Stimulated activated effector memory CD8-positive, alpha-beta T cell treated with anti-CD3 and anti-CD28 coated beads, Interleukin-12 subunit alpha, Interleukin-12 subunit beta, amount 100 ng/mL, for 72 hours (primary cell): ENCODE measurements at regions not wholly inside any gene's neighbourhood (a gene's known extent, or its start where the extent isn't known, plus 50 kb on each side); places are given as distances from the start of the nearest gene placed in this dataset.

ENCODE experiments used
- ATAC-seq: fragments of 150-1000 bp; cut with Tn5 transposase; 2 replicates; pipeline ENCODE4 v1.10.0; 2021
- DNase-seq, 2 donors: peaks; one replicate each; pipeline ENCODE4 v3.0.0; 2021 to 2022; ENCODE audit warnings: low spot score in 2 of 2
- H3K27ac Mint-ChIP-seq: one replicate; pipeline ENCODE4 v1.8.0; 2022; ENCODE audit warnings: mild to moderate bottlenecking, mixed read lengths
- H3K36me3 Mint-ChIP-seq: one replicate; pipeline ENCODE4 v1.8.0; 2022; ENCODE audit warnings: mild to moderate bottlenecking, mixed read lengths
- H3K4me1 Mint-ChIP-seq: one replicate; pipeline ENCODE4 v1.8.0; 2022; ENCODE audit warnings: mixed read lengths
- H3K4me3 Mint-ChIP-seq: one replicate; pipeline ENCODE4 v1.8.0; 2022; ENCODE audit warnings: mild to moderate bottlenecking, mixed read lengths
- H3K9me3 Mint-ChIP-seq: one replicate; pipeline ENCODE4 v1.8.0; 2022; ENCODE audit warnings: mixed read lengths

GRCh38 chr10:131638049-131638879 lies 262.5 kb upstream of the PPP2R2D start:
- DNase-seq (no peak), ATAC-seq (no peak)
- Mint-ChIP-seq H3K4me1 (no peaks in the 10 kb centered on the region), H3K27ac (no peak overlapping the region), H3K4me3 (no peak overlapping the region), H3K9me3 (peaks cover 3% of the 10 kb centered on the region), H3K36me3 (no peaks in the 10 kb centered on the region)

- Mint-ChIP-seq H3K4me1 (no peaks in the 10 kb centered on the region), H3K36me3 (no peaks in the 10 kb centered on the region), H3K27ac (no peak overlapping the region), H3K9me3 (peaks cover 3% of the 10 kb centered on the region), H3K4me3 (no peak overlapping the region)
- ATAC-seq (no peak), DNase-seq (no peak)
These were observed 261.9 kb upstream of the PPP2R2D start for GRCh38 chr10:131638880-131639278.

GRCh38 chr10:131640045-131640644 lies 260.7 kb upstream of the PPP2R2D start:
- no peak for DNase-seq
- H3K4me3 Mint-ChIP-seq, result no peak overlapping the region
- no peaks in the 10 kb centered on the region for H3K36me3 Mint-ChIP-seq
- no peak overlapping the region for H3K27ac Mint-ChIP-seq
- ATAC-seq, result no peak
- H3K9me3 Mint-ChIP-seq, result peaks cover 3% of the 10 kb centered on the region
- no peaks in the 10 kb centered on the region for H3K4me1 Mint-ChIP-seq

GRCh38 chr10:131641231-131641630 lies 259.6 kb upstream of the PPP2R2D start:
- ATAC-seq (peak; percentile 87), DNase-seq (no peak)
- H3K4me3 Mint-ChIP-seq, result no peak overlapping the region
- H3K9me3 Mint-ChIP-seq, result no peaks in the 10 kb centered on the region
- H3K27ac Mint-ChIP-seq, result no peak overlapping the region
- no peaks in the 10 kb centered on the region for H3K4me1 Mint-ChIP-seq
- no peaks in the 10 kb centered on the region for H3K36me3 Mint-ChIP-seq

GRCh38 chr10:131641898-131642297 lies 258.9 kb upstream of the PPP2R2D start:
- ATAC-seq (no peak), DNase-seq (no peak)
- no peaks in the 10 kb centered on the region for H3K4me1 Mint-ChIP-seq
- no peaks in the 10 kb centered on the region for H3K9me3 Mint-ChIP-seq
- H3K27ac Mint-ChIP-seq, result no peak overlapping the region
- H3K4me3 Mint-ChIP-seq, result no peak overlapping the region
- no peaks in the 10 kb centered on the region for H3K36me3 Mint-ChIP-seq

- no peaks in the 10 kb centered on the region for H3K4me1 Mint-ChIP-seq
- H3K9me3 Mint-ChIP-seq, result no peaks in the 10 kb centered on the region
- H3K4me3 Mint-ChIP-seq, result no peak overlapping the region
- no peaks in the 10 kb centered on the region for H3K36me3 Mint-ChIP-seq
- peak in 1 of 2 donors; percentile 20 for DNase-seq
- no peak overlapping the region for H3K27ac Mint-ChIP-seq
- no peak for ATAC-seq
These were observed 257.8 kb upstream of the PPP2R2D start for GRCh38 chr10:131642966-131643365.

- ATAC-seq (no peak), DNase-seq (no peak)
- Mint-ChIP-seq H3K9me3 (no peaks in the 10 kb centered on the region), H3K36me3 (no peaks in the 10 kb centered on the region), H3K27ac (no peak overlapping the region), H3K4me1 (no peaks in the 10 kb centered on the region), H3K4me3 (no peak overlapping the region)
These were observed 256.5 kb upstream of the PPP2R2D start for GRCh38 chr10:131644289-131644688.

GRCh38 chr10:131644864-131645658 lies 255.7 kb upstream of the PPP2R2D start:
- H3K4me1 Mint-ChIP-seq, result no peaks in the 10 kb centered on the region
- H3K4me3 Mint-ChIP-seq, result no peak overlapping the region
- H3K27ac Mint-ChIP-seq, result no peak overlapping the region
- DNase-seq (no peak), ATAC-seq (no peak)
- H3K36me3 Mint-ChIP-seq, result no peaks in the 10 kb centered on the region
- no peaks in the 10 kb centered on the region for H3K9me3 Mint-ChIP-seq

GRCh38 chr10:131645756-131646155 lies 255.1 kb upstream of the PPP2R2D start:
- ATAC-seq, result no peak
- no peak overlapping the region for H3K27ac Mint-ChIP-seq
- DNase-seq, result no peak
- no peaks in the 10 kb centered on the region for H3K36me3 Mint-ChIP-seq
- no peaks in the 10 kb centered on the region for H3K9me3 Mint-ChIP-seq
- no peak overlapping the region for H3K4me3 Mint-ChIP-seq
- H3K4me1 Mint-ChIP-seq, result no peaks in the 10 kb centered on the region

- Mint-ChIP-seq H3K4me1 (no peaks in the 10 kb centered on the region), H3K9me3 (no peaks in the 10 kb centered on the region), H3K27ac (no peak overlapping the region), H3K36me3 (no peaks in the 10 kb centered on the region), H3K4me3 (no peak overlapping the region)
- DNase-seq, result no peak
- no peak for ATAC-seq
These were observed 254.0 kb upstream of the PPP2R2D start for GRCh38 chr10:131646551-131647525.

- no peak overlapping the region for H3K27ac Mint-ChIP-seq
- DNase-seq, result peak in 1 of 2 donors; percentile 17
These were observed 253.0 kb upstream of the PPP2R2D start for GRCh38 chr10:131647789-131648188.

GRCh38 chr10:131648386-131649020 lies 252.3 kb upstream of the PPP2R2D start:
- no peak for DNase-seq
- H3K36me3 Mint-ChIP-seq, result no peaks in the 10 kb centered on the region
- no peaks in the 10 kb centered on the region for H3K9me3 Mint-ChIP-seq
- no peaks in the 10 kb centered on the region for H3K4me1 Mint-ChIP-seq
- ATAC-seq, result no peak
- no peak overlapping the region for H3K27ac Mint-ChIP-seq
- no peak overlapping the region for H3K4me3 Mint-ChIP-seq

More at GRCh38 chr10:131647789-131648188, 253.0 kb upstream of the PPP2R2D start:
- H3K4me3 Mint-ChIP-seq, result no peak overlapping the region
- H3K9me3 Mint-ChIP-seq, result no peaks in the 10 kb centered on the region
- no peak for ATAC-seq
- H3K4me1 Mint-ChIP-seq, result no peaks in the 10 kb centered on the region
- no peaks in the 10 kb centered on the region for H3K36me3 Mint-ChIP-seq

GRCh38 chr10:131649617-131650016 lies 251.2 kb upstream of the PPP2R2D start:
- Mint-ChIP-seq H3K4me3 (no peak overlapping the region), H3K4me1 (no peaks in the 10 kb centered on the region), H3K27ac (no peak overlapping the region), H3K36me3 (no peaks in the 10 kb centered on the region), H3K9me3 (peaks cover 3% of the 10 kb centered on the region)
- ATAC-seq (no peak), DNase-seq (no peak)

- Mint-ChIP-seq H3K36me3 (no peaks in the 10 kb centered on the region), H3K4me1 (no peaks in the 10 kb centered on the region), H3K4me3 (no peak overlapping the region), H3K27ac (no peak overlapping the region), H3K9me3 (peaks cover 3% of the 10 kb centered on the region)
- DNase-seq, result no peak
- no peak for ATAC-seq
These were observed 250.6 kb upstream of the PPP2R2D start for GRCh38 chr10:131650169-131650705.
